GM12872 (cell line): ENCODE measurements at regions not wholly inside any gene's neighbourhood (a gene's known extent, or its start where the extent isn't known, plus 50 kb on each side); places are given as distances from the start of the nearest gene placed in this dataset.

Experiments used
- TF ChIP-seq, protein P1 (sequence below): IDR thresholded peaks from 3 replicates; pipeline ENCODE4 v1.5.1; 2011; ENCODE audit warnings: low read depth, mild to moderate bottlenecking, low read length, moderate library complexity; ENCODE audit not compliant: insufficient read depth

- TF ChIP-seq, protein P1, sequence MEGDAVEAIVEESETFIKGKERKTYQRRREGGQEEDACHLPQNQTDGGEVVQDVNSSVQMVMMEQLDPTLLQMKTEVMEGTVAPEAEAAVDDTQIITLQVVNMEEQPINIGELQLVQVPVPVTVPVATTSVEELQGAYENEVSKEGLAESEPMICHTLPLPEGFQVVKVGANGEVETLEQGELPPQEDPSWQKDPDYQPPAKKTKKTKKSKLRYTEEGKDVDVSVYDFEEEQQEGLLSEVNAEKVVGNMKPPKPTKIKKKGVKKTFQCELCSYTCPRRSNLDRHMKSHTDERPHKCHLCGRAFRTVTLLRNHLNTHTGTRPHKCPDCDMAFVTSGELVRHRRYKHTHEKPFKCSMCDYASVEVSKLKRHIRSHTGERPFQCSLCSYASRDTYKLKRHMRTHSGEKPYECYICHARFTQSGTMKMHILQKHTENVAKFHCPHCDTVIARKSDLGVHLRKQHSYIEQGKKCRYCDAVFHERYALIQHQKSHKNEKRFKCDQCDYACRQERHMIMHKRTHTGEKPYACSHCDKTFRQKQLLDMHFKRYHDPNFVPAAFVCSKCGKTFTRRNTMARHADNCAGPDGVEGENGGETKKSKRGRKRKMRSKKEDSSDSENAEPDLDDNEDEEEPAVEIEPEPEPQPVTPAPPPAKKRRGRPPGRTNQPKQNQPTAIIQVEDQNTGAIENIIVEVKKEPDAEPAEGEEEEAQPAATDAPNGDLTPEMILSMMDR: no peak
These were observed 58.0 kb upstream of the FMR1 start for GRCh38 chrX:147853701-147854100.

GRCh38 chrX:147859666-147860065, 52.1 kb upstream of the FMR1 start:
- TF ChIP-seq, protein P1: no peak
